CD4-positive, alpha-beta T cell treated with Interferon alpha-2 for 1 hour (primary cell): ENCODE measurements at regions not wholly inside any gene's neighbourhood (a gene's known extent, or its start where the extent isn't known, plus 50 kb on each side); places are given as distances from the start of the nearest gene placed in this dataset.
A peak's percentile ranks its signal among the peaks of the same experiment; 100 is the strongest.

Experiments used
- DNase-seq, 2 donors: peaks; one replicate each; pipeline ENCODE4 v3.0.0-alpha.2; 2020 to 2022

DNA sequence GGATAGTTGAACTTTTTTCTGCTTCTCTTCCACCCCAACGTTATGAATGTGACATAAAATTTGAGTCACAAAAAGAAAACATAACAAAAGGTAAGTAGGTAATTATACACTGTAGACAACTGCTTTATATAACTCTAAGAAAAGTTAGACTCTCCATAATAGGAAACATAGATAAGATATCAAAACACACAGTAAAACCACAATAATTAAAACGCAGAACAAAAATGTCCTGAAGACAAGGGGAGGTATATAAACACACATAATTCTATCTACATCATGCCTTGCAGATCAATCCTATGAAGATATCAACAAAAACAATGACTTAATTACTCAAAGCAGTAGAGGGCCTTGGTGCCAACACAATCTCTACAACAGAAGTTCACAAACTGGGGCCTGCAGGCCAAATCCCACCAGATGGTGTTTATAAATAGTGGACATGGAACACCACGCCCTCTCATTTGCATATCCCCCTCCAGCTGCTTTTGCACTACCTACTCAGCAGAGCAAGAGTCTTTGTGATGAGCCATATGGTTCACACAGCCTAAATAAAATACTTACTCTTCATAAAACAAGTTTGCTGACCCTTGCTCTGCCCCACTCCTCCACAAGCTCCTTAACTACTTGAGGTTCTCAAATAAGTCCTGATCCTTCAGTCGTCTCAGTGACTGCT is 254.7 kb downstream of the KLF12 start:
- DNase-seq: no peak

DNA sequence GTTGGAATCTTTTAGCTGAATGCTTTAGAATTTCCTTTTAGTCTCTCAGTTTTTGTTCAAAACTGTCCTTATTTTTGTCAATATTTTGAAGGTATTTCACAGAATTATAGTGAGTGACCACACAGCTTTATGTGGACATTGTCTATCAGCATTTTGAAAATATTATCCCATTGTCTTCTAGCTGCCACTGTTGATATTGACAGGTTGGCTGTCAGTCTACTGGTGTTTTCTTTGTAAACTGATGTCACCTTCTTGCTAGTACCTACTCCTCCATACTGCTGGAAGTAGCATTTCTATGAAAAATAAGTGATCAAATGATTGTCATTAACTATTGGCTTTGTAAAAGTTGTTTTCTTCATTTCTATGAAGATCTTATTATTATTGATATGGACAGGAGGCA is 256.8 kb downstream of the KLF12 start:
- no peak for DNase-seq

DNA sequence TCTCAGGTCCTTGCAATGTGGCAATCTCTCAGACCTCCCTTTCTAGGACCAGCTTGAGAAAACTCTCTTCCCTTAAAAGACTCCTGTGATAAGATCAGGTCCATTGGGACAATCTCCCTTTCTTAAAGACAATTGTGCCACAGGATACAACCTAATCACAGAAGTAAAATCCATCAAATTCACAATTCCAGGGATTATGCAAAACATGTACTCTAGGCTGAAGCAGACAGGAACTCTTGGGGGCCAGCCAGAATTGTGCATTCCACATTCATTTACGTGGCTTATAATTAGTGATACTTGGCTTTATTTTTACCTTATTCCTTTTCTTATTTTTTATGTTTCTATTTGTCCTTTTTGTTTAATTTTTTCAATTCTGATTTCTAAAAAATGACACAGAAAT is 257.9 kb downstream of the KLF12 start:
- no peak for DNase-seq

DNA sequence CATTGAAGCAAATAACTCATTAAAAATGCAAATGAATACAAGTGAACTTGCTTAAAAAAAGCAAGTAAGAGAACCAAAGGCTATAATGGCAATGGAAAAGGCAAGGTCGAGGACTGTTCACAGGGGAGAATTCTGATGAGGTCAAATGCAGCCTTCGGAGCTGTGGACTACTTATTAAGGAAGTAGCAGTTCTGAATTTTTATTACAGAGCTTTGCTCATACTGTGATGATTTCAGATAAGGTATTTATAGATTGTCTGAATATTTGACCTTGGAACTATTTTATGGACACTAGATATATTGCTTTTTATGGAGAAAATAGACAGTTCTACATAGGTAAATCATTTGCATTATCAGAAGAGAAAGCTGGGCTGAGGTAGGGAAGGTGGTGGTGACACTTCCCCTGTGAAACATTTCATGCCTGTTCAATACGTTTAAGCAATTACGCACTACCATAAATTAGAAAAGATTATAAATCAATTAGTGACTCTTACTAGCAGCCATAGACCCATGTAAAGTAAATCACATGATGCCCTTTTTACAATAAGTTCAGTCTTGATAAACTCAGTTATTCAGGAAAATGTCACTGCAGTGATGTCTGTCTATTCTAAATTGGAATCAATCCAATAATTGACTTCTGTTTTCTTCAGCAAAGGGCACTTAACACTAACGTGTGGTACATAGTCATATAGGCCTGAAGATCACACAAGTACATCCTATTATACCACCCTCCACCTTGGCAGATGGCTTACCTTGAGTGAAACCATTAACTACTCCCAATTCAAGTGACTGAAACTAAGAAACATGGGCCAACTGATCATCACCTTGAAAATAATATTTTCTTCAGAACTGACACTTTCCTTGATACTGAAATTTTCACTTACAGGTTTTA is 260.0 kb downstream of the KLF12 start:
- no peak for DNase-seq

DNA sequence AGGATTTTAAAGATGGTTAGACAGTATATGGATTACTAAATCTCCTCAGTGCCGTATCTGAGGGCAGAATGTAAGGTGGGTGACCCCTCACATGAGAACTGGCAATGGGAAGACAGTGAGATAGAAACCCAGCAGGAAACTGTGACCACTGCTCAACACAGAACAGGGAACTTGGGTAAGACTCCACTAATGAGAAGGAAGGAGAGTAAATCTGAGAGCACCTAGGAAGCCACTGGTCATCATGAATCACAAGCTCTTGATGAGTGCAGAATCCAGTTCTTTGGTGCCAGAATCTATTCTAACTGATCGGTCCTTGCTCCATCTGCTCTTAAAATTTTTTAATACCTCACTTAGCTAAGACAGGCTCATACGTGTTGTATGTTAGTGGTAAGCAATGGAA is 261.8 kb downstream of the KLF12 start:
- no peak for DNase-seq

DNA sequence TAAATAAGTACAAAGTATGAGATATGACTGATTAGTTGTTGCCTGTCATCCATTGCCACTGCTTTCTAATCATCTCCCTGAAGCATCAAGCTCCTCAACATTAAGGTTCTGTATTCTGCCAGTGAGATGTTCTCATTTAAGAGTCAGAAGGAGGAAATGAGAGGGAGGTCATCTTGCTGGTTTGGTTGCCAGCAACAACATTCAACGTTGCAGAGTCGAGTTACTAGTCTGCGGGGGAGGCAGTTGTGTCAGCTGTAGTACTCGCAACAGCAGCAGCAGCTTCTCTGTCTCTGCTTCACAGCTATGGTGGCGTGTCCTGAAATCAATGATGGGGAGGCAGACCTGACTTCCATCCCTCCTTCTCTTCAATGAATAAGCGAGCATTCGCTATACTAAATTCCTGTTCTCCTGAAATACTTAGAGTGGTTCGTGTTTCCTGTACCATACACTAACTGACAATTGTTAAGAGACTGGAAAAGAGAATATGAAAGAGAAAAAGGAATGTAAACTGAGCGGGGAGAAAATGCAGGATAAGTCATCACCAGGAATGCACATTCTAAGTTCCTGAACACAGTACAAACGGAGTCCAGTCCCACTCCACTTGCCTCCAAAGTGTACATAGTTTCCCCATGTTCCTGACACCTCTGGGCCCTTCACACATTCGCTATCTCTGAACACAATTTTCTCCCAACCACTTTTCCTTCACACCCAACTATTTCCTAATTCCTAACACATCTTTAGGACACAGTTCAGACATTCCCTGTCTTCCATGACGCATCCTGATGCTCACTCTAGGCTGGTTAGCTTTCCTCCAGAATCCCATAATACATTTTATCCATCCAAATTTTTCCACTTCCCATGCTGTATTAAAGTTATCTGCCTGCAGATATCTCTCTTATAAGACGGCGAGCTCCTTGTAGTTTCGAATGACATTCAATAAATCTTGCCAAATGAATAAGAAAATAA is 263.0 kb downstream of the KLF12 start:
- no peak for DNase-seq

DNA sequence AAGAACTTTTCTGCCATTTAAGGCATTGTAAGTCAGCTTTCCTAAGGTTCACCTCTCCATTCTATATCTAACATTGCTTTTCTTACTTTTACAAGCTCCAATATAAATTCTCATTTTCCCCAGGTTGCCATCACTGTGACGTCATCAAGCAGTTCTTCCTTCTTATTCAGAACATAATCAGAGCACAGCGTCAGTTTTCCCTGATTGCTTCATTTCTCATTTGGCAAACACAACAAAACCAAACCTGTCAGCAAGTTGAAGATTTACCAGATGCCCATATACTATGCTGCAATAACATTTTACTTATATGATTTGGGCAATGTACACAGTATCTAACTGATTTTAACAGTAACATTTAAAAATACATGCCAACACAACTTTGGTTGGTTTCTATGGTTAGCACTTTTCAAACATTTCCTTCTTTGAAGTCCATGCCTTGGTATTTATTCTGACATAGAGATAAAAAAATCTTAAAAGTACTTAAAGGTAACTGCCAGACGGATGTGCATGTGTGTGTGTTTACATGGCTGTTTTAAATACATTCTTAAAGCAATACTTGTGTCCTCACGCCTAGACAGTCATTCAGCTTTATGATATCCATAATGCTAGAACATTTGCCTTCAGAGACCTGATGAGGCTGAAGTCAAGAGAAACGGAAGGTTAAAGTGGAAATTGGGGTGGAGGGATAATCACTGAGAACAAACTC is 264.0 kb downstream of the KLF12 start:
- no peak for DNase-seq

DNA sequence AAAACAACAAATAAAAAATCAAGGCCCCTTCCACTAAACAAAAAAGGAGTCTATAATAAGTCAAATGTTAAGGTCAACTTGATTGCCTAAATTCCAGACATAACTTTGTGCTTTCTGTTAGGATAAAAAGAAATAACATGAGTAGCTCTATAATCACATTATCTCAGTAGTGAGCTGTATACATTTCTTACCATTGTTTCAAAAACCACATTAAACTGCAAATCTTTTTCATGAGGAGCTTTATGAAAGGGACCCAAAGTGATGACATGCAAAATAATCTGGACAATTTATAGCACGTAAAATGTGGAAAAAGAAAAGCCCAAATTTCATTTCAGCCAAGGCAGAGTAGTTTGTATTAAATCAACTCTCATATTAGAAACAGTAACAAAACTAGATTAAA is 269.2 kb downstream of the KLF12 start:
- DNase-seq: no peak

DNA sequence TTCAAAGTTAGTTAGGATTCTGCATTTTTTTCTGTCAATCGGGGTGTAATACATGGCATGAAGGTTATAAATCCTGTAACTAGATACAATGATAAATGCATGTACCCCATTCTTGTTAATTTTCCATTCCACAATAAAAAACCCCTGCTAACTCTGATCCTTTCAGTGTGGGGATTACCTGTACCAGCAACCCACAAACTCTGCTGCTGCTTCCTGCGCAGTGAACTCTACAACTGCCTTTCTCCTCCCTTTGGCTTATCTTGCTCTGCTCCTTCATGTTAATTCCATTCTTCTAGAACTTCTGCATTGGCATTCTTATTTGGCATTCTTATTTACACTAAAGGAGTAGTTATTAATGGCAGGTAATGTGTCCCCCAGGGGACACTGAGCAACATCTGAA is 273.1 kb downstream of the KLF12 start:
- peak in 1 of 2 donors; percentile 33 for DNase-seq

DNA sequence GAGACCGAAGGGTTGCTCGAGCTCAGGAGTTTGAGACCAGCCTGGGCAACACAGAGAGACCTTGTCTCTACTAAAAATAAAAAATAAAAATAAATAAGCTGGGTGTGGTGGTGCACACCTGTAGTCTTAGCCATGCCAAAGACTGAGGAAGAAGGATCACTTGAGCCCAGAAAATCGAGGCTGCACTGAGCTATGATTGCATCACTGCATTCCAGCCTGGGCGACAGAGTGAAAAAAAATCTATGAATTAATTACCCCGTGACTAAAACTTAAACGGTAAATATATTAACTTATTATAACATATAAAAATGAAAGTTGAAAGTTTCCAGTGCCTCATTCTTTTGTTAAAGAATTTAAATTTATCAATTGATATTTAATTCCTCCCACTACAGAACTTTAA is 273.7 kb downstream of the KLF12 start:
- DNase-seq: no peak

DNA sequence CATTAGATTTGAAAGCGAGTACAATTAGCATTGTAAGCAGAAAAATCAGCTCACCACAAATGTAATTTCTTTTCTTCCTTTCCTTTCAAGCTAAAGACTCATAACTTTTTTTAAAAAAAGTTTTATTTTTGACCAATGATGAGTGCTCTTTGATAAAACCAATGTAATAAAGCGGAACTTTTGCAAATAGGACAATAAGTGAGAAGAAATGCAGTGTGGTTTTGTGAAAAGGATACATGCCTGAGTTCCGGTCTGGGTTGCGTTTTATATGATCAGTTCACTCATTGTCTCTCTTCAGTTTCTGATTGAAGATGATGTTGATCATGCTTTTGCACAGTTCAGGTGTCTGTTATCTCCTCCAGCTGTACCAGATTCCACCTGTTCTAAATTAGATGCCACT is 274.4 kb downstream of the KLF12 start:
- DNase-seq: peak in 1 of 2 donors; percentile 59

DNA sequence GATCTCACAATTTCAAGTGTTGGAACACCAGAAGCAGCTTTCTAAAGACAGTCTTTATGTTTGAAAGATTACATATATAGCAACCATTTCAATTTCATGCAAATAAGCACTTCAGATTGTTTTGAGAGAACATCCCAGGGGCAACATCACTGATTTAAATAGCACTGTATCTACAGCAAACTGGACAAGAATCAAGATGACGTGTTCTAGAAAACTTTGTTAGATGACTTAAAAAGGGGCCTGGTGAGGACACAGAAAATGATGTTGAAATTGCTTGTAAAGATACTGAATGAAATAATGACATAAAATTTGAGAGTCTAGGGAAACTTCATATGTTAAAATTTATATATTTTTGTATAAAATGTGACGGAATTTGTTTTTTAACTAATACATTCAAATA is 277.1 kb downstream of the KLF12 start:
- DNase-seq: no peak

DNA sequence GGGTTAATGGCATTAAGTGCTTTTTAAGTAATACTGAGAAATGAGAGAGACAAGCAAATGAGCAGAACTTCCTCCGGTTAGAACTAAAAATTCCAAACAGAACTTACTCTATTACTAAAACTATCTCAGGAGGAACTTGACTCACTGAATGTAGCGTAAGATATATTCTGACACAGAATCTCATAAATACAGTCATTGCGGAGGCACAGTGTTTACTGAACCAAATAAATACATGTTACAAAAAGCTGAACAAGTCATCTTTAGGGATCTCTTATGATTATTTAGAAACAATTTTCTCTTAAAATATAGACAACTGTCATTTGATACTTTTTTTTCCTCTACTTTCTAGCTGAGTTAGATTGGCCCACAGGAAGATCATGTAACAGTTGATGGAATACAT is 283.1 kb downstream of the KLF12 start:
- no peak for DNase-seq

DNA sequence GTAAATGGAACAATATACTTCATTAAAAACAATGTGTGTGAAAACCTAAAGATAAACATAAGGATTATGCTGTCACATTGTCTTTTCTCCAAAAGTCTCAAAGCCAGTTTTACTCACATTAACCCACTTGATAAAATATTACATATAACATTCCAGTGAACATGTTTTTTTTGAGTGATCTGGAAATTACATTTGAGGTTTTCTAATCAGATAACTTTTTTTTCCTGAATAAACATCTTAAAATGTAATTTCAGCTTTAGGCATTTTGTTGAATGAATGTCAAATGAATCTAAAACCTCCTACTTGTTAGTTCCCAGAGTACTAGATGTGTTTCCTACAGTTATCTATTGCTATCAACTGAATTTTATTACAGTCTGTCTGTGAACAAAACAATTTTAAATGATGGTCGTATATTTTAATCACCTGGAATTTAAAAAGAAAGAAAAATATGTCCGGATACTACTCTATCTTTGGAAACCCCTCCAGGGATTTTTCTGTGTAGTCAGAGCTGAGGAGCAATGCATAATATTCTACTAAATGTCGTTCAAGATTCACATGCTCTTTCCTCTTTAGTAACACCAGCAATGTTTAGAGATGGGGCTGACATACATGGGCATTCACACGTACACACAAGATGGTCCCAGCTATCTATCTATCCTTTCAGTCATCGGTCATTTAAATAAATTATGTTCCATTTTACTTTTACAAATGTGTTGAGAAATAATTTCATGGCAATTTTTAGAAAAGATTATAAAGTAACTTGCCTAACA is 283.9 kb downstream of the KLF12 start:
- DNase-seq: no peak

DNA sequence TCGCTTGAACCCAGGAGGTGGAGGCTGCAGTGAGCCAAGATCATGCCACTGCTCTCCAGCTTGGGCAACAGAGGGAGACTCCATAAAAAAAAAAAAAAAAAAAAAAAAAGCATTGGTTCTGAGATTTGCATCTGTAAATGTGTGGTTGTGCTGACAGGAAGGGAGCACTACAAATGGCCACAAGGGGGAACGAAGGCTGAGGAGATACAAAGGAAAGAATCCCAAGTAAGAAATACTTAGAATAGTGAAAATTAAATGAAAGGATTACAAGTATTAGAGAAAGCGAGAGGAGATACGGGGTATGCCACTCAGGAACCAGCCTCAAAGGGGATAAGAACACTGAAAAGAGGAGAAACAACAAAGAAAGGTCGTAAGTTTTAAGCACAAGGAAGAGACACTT is 284.9 kb downstream of the KLF12 start:
- DNase-seq: peak in 1 of 2 donors; percentile 49

DNA sequence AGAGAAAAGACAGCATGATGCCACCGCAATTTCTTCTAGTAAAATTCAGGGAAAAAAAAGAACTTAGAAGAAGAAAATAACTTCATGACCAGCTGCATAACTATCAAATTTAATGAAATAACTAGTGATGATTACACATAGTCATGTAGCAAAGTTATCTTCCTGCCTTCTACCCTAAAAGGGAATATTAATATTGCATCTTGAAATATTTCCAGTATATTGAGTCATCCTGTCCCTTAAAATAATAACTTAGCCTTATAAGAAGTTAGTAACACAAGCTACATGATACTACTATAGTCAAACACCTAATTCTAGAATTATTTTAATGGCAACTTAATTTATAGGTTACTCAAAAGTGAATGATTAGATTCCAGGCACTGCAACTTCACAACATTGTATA is 289.2 kb downstream of the KLF12 start:
- DNase-seq: no peak

DNA sequence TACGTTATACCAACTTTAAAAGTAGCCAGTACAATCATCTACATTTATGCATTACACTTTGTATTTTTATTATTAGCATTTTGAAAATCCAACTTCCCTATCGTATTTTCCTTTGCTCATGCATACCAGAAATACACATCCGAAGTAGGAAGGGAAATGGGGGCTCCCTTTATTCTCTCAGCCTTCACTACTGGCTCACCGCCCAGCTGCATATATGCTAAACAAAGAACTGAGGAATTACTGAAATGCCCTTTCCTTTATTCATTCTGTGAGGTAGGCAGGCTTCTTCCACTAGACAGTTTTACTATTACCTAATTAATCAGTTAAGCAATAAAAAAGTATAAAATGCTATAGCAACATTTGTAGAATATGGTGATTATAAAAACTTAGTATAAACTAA is 291.6 kb downstream of the KLF12 start:
- DNase-seq: no peak

DNA sequence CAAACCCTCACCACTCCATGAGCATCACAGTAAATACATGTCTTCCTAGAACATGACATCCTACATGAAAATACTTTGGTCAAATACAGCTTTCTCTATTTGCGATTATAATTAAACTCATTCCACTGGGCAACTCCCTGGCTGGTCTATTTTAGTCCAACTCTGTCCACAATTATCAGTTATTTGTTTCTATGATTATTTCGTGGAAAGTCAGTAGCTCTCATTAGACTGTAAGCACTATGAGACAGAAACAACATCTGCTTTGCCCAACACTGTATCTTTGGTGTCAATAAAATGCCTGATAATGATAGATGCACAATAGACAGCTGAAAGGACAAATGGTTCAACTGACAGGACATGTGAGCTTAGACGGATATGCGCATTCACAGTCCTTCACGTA is 292.0 kb downstream of the KLF12 start:
- no peak for DNase-seq

DNA sequence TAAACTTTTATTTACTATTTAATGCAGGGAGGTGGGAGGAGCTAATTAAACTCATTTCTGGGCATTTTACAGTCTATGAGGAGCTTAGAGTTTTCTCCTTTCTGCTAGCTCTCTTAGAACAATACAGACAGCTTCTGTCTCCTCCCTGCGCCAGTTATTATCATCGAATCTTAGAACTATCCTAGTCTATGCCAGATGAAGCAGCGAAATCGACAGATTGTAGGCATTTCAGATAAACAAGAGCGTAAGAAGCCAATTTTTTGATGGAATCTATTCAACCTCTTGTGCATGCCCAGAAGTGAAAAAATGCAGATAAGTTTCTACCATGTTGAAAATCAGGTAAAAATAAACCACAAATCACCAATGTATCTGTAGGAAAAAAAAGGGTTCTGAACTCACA is 297.1 kb downstream of the KLF12 start:
- no peak for DNase-seq

DNA sequence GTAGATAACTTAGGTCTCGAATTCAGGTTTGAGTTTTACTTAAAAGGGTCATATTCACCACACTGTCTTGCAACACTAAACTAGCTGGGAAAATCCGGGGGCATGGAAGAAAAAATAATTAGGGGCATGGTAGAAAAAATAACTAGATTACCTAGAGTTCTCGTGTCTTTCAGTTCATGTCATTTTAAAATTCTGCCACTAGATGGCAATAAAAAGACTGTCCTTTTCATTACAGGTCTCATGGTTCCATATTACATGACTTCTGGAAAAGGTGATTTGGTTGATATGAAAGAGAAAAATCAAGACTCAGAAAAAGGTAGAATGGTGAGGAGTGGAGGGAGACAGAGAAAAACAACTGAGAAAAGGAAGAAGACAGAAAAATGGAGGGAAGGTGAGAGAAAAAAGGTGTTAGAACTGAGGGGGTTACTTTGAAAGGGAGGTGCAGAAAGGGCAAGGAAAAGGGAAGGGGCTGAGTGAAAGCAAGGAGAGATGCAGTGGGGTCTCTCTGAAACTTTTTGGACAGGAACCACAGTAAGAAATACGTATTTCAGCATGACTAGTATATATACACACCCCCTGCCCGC is 299.0 kb downstream of the KLF12 start:
- DNase-seq: peak in 1 of 2 donors; percentile 69

DNA sequence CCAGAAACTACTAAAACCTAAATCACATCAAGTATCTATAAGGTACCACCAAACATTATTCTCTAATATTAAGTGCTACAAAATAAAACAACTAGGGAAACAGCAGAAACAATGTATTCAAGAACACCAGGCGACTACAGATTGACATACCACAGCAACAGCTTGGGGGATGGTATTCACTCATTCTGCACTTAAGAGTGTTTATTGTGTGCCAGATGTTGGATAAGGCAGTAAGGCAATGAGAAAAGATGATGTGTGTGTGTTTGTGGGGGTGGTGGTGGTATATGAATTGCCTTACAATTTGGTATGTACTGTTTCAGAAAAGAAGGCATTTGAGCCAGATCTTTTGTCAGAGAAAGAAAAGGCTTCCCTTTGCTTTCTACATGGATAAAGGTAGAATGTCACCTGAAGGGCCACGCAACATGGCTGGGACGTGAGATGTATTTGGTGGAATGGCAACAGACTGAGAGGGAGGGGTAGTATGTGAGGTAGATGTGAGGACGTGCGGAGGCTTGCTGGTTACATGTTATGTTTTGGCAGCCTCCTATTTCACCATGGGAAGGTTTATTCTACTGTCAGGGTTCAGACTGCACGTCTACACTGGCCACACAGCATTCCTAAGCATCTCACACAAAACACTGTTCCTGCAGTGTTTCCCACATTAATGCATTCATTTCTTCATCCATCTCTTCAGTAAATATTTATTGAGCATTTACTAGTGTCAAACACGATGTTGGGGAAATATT is 300.7 kb downstream of the KLF12 start:
- DNase-seq: no peak
